Ureter (tissue), 1 donor: ENCODE measurements at regions not wholly inside any gene's neighbourhood (a gene's known extent, or its start where the extent isn't known, plus 50 kb on each side); places are given as distances from the start of the nearest gene placed in this dataset.
"Not testable (repeated sequence)": the region's sequence is repeated elsewhere in the genome, so short reads cannot be mapped to it uniquely, and the experiment has no call there.

Experiments
- DNase-seq: peaks from one replicate; pipeline ENCODE4 v3.0.0-alpha.2; 2020; ENCODE audit warnings: low spot score
- donor health status: DM: yes; HTN: yes; CAD: no.

DNA sequence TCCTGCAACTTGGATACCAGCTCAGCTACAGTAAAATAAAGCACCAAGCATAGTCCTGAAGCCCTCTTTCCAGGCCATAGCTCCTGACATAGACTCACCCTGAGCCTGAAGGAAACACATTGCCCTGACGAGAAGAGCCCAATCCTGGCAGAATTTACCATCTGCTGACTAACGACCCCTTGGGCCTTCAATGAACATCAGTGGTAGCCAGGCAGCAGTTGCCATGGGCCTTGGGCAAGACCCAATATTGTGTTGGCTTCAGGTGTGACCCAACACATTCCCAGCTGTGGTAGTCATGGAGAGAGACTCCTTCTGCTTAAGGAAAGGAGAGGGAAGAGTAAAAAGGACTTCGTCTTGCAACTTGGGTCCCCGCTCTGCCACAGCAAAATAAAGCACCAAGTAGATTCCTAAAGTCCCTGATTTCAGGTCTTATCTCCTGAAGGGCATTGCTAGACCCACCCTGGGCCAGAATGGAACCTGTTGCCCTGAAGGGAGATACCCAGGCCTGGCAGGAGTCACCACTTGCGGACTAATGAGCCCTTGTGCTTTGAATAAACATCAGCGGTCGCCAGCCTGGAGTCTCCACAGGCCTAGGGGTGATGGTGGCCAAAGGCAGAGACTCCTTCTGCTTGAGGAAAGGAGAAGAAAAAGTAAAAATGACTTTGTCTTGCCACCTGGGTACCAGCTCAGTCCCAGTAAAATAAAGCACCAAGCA, 902.6 kb downstream of the C4orf33 start:
- no peak for DNase-seq

DNA sequence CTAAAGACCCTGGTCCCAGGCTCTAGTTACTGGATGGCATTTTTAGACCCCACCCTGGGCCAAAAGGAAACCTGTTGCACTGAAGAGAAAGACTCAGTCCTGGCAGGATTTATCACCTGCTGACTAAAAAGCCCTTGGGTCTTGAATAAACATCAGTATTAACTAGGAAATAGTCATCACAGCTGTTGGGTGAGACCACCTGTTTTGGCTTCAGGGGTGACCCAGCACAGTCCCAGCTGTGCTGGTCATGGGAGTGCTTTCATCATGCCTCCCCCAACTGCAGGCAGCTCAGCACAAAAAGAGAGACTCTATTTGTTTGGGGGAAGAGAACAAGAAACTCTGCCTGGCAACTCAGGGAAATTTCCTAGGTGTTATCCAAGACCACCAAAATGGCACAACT, 903.2 kb downstream of the C4orf33 start:
- no peak for DNase-seq

DNA sequence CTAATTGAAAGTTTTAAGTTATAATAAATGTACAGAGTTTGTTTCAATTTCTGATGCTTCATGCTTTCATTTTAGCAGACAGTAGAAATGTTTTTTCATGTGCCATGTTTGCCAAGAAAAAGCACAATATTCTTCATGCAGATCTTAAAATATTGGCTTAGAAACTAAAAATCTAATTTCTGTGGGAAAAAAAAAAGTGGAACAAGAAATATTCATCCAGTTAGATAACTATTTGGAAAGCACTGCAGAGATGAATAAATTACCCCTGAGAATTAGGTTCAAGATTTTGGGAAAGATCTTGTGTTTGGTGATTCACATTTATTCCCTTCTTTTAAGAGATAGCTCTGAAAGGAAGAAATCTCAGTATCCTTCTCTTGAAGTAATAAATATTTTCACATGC, 912.5 kb downstream of the C4orf33 start:
- DNase-seq, result no peak

DNA sequence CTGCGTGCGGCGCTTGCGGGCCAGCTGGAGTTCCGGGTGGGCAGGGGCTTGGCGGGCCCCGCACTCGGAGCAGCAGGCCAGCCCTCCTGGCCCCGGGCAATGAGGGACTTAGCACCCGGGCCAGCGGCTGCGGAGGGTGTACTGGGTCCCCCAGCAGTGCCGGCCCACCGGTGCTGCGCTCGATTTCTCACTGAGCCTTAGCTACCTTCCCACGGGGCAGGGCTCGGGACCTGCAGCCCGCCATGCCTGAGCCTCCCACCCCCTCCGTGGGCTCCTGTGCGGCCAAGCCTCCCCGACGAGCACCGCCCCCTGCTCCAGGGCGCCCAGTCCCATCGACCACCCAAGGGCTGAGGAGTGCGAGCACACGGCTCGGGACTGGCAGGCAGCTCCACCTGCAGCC, 916.9 kb downstream of the C4orf33 start:
- DNase-seq, result not testable (repeated sequence)

DNA sequence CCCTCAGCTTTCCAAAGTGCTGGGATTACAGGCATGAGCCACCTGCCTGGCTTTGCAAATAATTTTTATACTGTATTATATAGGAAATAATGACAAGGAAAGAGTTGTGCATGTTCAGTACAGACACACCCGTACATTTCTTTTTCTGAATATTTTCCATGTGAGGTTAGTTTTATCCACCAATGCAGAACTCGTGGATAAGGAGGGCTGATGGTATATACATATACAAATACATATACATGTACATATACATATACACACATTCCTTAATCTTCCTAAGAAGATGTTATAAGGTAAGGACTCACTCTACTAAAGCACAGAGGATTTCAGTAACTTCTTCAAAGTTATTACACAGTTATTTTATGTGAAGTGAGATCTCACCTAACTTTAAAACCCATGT, 925.8 kb downstream of the C4orf33 start:
- no peak for DNase-seq

DNA sequence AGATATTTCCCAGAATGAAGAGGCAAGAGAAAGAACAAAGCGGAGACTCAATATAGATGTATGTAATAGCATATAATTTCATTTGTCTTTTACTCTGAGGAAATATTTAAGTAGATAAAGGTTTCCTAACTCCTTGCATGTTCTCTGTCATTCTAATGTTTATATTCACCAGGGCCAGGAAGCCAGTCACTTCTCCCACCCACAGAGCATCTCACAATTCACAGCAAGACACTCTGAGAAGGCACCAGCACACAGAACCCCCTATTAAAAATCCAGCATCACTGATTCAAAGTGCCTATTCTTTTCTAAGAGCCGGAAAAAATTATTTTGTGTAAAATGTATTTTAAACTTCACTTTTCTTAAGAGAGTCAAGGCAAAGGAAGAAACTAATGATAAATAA, 927.1 kb downstream of the C4orf33 start:
- DNase-seq, result no peak

DNA sequence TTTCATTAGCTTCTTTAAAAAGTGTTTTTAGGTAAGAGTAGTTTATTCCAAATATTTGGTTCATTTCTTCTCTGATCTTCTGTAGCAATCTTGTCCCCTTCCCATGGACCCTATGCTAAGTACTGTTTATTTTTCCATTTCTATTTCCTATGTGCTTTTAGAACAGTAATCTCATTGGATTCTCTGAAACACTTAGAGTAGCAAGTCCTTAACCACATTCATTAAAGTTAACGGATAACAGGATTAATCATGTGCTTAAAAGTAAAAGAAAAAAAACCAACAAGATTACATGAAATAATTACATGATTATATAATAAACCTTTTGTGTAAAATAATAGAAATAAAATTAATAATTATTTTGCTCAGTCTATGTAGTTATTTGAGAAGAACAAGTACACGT, 929.7 kb downstream of the C4orf33 start:
- no peak for DNase-seq

DNA sequence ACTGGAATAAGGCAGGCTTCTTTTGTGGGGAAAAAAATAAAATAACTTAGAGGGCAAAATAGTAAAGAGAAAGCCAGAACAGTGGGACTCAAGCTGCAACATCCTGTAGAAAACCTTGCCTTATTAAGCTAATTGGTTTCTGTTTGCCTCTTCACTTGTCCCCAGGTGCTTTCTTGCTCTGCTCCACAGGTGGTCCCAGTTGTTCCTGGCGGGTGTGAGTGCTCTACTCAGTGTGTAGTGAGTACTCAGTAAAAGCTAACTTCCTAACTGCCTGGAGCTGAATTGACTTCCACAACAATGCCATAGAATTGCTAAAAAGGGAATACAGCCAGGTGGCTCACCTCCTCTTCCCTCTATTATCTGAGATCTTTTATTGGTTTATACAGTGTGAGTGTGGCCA, 930.2 kb downstream of the C4orf33 start:
- no peak for DNase-seq

DNA sequence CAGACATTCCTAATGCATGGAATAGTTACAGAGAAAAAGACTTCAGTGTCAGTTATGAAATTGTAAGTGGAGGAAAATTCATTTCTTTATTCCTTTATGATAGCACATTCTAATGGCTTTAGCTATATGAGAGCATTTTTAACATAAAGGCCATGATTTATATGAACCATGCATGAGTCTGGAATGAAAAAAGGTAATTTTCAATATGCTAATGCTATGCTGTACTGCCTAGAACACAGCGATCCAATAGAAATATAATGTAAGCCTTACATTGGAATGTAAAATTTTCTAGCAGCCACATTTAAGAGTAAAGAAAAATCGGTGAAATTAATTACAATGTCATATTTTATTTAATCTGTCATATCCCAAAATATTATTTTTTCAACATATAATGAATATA, 932.0 kb downstream of the C4orf33 start:
- DNase-seq, result no peak

DNA sequence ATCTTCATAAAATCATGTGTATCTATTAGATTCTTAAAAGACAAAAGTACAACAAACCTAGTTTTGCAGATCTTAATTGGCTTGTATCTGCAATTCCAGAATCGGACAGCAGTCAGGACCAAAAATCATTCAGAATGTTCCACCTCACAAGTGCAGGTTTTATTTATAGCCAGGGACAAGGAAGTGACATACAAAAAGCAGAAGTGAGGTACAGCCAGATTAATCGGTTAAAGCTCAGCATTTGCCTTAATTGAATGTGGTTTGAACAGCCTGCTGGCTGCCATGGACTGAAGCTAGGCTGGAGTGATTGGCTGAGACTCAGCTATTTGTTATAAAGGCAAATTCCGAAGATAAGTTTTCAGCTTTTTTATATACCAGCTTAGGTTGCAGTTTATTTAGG, 932.6 kb downstream of the C4orf33 start:
- DNase-seq, result no peak

DNA sequence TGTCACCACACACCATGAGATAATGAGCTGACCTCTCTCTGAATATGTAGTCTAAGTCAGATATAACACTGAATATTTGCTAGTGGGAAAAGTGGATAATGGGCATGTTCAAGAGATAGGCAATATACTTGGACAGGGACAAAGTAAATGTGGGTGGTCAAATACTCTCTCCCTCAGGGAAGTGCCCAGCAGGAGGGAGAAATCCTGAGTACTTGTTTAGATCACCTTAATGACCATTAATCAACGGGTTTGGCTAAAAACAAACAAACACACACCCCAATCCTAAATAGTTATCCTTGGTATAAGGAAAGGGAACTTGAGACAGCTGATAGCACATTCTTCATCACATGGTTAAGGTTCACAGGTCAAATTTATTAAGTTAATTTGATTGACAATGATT, 933.5 kb downstream of the C4orf33 start:
- DNase-seq, result no peak

DNA sequence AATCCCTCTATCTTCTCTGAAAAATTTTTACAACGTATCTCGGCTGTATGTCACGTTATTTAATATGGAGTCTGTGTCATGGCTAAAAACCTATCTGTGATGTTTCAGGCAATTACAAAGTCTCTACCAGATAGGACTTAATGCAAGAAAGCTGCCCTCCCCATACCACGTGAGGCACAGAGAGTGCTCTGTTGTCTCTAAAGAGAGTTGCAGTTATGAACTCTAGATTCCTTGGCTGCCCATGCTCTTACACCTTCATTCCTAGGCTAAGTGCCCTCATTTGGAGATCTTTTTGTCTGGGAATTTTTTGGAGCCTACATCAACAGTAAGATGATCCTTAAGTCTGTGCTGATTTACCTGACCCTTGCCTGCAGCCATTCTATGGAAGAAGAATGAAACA, 935.9 kb downstream of the C4orf33 start:
- no peak for DNase-seq

DNA sequence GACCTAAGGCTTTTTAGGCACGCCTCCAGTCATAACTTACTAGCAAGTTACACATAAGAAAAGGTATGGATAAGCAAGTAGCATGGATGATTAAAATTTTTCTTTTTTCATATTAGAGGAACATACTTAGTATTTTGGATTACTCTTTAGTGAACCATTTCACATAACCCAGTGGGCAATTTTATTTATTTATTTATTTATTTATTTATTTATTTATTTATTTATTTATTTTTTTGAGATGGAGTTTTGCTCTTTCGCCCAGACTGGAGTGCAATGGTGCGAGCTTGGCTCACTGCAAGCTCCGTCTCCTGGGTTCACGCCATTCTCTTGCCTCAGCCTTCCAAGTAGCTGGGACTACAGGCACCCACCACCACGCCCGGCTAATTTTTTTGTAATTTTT, 937.7 kb downstream of the C4orf33 start:
- DNase-seq, result not testable (repeated sequence)

DNA sequence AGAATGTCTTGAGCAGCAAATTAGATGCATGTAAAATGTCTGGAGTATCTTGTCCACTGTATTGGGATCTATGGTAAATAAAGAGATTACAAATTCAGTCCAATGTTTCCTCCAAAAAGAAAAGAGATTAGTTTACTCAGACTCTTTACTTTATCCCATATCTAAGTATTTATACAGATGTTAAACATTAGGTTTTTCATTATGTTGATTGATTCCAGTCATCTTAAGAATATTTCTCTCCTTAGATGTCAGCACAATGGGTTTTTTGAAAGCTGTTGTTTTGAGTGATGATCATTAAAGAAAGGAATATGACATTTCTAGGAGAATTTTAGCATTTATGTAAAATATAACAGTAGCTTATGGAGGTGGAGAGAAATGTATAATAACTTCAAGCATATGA, 938.9 kb downstream of the C4orf33 start:
- DNase-seq, result no peak

DNA sequence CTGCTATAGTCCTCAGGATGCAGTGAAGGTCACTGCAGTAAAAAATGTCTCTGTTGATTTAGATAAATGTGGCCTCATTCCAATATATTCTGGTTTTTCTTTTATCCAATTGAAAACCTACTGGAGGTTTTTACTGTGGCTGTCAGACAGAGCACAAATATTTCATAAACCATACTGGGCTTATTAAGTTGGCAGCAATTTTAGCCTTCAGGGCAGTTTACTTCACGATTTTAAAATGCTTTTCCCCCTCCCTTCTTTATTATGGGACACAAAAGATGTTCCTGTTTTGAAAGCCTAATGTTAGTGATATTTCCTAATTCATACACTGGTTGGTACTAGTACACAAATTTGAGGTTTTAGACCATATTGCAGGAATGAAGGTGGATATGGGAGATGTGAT, 939.4 kb downstream of the C4orf33 start:
- DNase-seq, result no peak

DNA sequence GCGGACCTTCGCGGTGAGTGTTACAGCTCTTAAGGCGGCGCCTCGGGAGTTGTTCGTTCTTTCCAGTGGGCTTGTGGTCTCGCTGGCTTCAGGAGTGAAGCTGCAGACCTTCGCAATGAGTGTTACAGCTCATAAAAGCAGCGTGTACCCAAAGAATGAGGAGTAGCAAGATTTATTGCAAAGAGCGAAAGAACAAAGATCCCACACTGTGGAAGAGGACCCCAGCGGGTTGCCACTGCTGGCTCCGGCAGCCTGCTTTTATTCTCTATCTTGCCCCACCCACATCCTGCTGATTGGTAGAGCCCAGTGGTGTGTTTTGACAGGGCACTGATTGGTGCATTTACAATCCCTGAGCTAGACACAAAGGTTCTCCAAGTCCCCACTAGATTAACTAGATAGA, 941.9 kb downstream of the C4orf33 start:
- not testable (repeated sequence) for DNase-seq

DNA sequence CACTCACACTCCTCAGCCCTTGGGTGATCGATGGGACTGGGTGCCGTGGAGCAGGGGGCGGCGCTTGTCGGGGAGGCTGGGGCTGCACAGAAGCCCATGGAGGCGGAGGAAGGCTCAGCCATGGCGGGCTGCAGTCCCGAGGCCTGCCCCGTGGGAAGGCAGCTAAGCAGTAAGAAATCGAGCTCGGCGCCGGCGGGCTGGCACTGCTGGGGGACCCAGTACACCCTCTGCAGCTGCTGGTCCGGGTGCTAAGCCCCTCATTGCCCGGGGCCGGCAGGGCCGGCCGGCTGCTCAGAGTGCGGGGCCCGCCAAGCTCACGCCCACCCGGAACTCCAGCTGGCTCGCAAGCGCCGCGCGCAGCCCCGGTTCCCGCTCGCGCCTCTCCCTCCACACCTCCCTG, 942.6 kb downstream of the C4orf33 start:
- not testable (repeated sequence) for DNase-seq

DNA sequence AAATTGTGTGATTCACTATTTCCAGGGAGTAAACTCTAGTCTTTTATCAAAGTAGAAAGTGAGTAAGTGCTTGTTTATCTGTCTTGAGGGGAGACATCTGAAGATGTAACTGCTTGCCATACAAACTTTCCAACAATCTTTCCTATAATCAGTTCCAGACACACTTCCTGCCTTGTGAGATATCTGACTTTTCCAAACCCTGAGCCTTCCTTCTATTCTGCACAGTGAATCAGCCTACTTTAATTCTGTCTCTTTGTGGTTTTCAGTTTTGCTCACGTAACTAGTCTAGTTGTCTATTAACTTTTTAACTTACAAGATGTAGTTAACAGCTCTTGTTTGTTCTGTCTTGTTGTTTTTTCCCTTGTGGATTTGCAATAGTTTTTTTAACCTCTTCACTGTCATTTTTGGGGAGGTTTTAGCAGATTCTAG, 947.8 kb downstream of the C4orf33 start:
- no peak for DNase-seq

DNA sequence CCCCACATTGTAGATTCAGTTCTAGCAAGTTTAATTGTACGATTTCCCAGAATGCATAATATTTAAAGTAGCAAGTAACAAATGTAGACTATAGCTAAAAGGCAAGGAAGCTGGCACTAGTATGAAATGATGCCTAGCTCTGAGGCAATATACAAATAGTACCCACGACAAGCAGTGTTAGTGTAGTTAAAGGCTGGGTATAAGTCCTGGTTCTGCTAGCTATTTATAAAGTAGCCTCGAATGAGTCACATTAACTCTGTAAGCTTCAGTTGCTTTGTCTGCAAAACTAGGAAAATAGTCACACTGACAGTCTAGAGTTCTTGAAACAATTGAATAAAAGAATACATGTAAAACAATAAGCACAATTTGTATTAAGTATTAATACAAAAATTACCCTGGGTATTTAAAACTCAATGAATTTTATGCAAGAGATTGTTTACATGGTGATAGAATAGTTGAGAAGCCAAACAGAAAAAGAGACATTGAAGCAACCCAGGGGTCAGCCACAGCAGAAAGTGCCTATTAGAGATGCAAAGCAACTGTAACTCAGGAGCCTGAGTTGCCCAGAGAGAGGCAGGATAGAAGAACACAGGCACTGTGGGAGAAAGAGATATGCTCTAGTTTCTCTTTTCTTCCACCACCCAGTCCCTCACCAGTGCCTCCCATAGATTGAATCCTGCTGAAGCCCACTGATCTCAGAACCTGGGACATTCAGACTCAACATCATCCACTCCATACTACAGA, 949.0 kb downstream of the C4orf33 start:
- no peak for DNase-seq

DNA sequence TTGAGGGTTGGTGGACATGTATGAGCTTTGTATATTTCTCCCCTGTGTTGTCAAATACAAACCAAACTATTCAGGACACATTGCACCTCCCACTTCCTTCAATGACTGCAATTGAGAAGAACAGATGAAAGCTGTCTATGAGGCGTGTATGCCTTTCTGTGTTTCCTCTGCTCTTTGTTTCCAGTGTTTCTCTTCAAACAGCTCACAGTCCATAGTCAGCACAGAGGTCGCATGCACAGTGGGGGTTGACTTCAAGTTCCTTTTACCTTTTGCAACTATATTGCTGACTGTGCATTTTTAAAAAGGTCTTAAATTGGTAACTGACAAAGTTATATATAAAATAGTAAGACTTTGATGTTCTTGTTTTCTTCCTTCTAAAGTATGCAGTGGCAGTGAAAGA, 957.8 kb downstream of the C4orf33 start:
- no peak for DNase-seq

DNA sequence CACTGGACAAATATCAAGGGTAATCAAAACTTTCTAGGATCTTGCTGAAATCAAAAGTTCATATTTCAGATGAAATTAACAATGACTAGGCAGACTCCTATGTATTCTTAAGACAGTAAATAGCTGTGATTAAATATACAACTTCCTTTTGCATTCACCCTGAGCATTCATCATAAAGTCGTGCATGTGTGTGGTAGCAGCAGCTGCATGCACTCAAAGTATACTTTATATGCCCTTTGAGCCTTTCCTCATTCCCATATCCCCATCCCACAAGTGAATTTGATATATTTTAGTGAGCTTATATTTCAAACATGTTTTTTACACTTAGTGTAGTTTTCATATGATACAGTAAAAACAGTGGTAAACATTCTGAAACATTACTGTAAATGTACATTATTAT, 959.0 kb downstream of the C4orf33 start:
- no peak for DNase-seq

DNA sequence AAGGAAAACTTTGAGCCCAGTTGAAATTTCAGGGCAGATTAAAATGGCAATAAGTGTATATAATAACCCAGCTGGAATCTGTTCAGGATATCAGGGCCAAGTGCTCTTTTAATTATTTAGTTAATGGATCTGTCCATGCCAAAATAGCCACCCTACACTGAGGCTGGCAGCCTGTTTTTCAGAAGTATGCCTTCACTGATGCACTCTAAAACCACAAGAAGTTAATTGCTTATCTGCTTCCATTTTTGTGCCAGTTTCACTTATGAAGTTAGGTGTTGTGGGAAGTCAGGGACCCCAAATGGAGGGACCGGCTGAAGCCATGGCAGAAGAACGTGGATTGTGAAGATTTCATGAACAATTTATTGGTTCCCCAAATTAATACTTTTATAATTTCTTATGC, 960.3 kb downstream of the C4orf33 start:
- DNase-seq, result no peak

DNA sequence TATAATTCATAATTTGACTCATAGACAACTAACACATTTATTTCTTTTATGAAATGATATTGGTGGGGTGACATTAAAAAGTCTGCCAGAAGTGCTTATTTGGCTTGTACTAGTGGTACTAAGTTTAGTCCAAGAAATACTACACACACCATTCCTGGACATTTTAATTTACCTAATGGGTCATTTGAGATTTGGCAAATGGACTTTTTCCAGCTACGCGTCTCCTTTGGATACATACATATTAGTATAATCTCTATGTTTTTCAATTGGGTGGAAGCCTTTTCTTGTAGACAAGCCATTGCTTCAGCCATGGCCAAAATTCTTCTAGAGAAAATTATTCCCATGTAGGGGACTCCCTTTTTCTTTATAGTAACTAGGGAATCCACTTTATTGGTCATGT, 968.5 kb downstream of the C4orf33 start:
- DNase-seq, result no peak

DNA sequence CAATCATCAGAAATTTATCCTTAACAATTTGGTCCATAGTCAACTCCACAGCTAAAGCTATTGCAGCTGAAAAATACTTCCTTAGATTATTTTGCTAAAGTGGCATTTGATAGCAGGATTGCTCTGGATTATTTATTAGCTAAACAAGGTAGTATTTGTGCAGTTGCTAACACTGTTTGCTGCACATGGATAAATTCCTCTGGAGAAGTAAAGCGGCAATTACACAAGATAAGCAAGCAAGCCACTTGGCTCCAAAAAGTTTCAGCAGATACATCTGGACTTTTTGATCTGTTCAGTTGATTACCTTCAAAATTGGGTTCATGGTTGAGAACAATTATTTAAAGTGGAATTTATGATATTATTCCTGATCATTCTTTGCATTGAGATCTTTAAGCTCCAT, 971.5 kb downstream of the C4orf33 start:
- no peak for DNase-seq
